ENCODE measurements at regions not wholly inside any gene's neighbourhood (a gene's known extent, or its start where the extent isn't known, plus 50 kb on each side); places are given as distances from the start of the nearest gene placed in this dataset.
A peak's percentile ranks its signal among the peaks of the same experiment; 100 is the strongest.

DNA sequence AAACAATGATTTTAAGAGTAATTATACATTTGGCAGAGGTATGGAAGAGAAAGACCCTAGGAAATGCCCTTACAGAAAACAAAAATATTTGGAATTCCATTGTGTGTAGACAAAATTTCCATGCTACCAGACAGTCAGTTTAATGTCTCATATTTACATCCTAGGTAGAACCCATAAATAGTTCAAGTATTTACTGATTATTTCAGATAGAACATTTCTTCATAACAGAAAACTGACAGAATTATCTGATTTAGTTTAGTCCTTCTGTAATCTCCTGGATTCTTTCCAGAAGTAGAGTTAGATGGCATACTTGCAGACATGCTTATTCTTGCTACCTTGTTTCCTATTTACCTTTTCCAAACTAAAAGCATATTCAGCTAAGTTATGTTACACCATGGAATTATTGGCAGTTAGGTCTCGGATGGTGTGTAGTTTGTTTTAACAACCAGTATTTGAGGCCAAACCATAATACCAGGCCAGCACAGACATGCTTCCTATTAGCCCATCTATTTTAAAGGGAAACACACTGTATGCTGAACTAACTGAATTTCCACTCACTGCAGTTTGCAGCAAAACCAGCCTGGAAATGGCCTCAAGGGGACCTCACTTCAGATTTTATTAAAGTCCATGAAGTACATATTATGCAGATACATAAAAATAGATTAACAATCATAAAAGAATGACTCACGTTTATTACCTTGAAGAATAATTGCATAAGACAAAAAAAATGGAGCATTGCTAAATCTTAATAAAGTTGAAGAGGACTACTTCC is 126.6 kb upstream of the LRIG3 start:
- TF ChIP-seq, protein P1, sequence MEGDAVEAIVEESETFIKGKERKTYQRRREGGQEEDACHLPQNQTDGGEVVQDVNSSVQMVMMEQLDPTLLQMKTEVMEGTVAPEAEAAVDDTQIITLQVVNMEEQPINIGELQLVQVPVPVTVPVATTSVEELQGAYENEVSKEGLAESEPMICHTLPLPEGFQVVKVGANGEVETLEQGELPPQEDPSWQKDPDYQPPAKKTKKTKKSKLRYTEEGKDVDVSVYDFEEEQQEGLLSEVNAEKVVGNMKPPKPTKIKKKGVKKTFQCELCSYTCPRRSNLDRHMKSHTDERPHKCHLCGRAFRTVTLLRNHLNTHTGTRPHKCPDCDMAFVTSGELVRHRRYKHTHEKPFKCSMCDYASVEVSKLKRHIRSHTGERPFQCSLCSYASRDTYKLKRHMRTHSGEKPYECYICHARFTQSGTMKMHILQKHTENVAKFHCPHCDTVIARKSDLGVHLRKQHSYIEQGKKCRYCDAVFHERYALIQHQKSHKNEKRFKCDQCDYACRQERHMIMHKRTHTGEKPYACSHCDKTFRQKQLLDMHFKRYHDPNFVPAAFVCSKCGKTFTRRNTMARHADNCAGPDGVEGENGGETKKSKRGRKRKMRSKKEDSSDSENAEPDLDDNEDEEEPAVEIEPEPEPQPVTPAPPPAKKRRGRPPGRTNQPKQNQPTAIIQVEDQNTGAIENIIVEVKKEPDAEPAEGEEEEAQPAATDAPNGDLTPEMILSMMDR (IDR thresholded peaks at IDR 0.05; ENCODE audit: low read depth, low read length), result no peak
- no peak for DNase-seq (ENCODE audit: extremely low read depth, low read depth)

DNA sequence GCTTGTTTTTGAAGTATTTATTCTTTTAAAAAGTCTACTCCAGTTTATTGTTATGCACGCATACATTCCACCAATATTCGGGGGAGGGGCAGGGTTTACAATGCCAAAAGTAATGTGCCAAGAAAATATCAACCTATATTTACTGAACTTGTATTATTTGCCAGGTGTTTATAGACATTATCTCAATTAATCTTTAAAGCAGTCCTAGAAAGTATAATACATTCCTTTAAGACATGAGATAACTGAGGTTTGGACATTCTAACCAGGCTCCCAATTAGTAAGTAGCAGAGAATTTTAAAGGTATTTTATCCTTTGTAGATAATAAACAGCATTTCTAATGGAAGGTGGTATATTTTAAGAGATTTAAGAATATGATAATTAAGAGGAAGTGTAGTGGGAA is 124.5 kb upstream of the LRIG3 start:
- TF ChIP-seq, protein P1 (IDR thresholded peaks at IDR 0.05; ENCODE audit: low read depth, low read length), result no peak

DNA sequence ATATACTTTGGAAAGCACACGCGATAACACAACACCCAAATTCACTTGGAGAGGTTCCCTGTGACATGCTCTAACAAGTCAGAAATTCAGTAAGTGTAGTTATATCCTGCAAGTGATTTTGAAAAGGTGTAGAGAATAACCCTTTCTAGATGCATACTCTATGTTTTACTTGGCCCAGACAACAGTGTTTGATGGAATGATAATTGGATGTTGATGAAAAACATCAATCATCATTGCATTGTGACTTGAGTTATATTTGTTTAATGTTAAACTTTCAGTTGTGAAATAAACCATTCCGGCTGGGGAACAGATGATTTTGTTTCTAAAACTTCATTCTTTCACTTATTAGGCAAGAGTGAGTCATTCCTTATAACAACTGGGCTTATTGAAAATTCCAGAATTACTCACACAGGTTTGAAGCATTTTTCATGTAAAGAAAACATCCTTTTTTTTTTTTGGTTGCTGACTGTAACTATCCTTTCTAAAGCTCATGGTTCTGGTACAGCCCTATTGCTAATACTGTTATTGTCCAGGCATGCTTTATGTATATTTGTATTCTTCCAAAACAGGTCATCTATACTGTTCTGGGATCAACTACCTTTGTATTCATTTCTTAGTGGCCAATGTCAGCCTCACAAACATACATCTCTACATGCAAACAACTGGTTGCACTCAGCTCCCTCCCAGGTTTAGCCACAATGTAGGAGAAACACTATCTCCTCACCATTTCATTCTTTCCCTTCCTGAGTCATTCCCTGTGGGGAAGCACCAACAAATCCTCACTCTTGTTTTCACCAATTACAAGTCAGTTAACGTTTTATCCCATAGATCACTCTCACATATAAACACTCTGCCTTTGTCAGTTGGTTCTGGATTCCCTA is 121.2 kb upstream of the LRIG3 start:
- peak; percentile 65 for DNase-seq (ENCODE audit: extremely low read depth, low read depth)

More for the DNA sequence above, 124.5 kb upstream of the LRIG3 start:
- DNase-seq (ENCODE audit: extremely low read depth, low read depth), result no peak

DNA sequence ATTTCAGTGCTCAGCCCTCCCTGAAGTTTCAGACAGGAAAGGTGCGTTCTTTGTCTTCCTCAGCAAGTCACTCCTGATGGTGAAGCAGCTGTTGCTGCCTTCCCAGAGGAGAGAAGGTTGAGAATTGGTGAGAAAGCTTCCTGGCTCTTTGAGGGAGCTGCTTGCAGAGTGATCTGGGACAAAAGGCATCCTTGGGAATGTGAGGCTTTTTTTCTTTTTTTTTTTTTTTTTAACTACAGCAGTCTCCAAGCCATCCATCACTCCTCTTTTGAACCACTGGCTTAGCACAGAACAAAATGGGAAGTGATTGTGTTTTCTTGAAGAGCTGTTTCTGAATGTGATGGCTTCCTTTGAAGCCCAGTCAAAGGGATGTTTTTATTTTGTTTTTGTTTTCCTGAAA is 120.4 kb upstream of the LRIG3 start:
- TF ChIP-seq, protein P1 (IDR thresholded peaks at IDR 0.05; ENCODE audit: low read depth, low read length), result no peak
- peak; percentile 49 for DNase-seq (ENCODE audit: extremely low read depth, low read depth)

More for the DNA sequence above, 121.2 kb upstream of the LRIG3 start:
- TF ChIP-seq, protein P1 (IDR thresholded peaks at IDR 0.05; ENCODE audit: low read depth, low read length), result no peak

DNA sequence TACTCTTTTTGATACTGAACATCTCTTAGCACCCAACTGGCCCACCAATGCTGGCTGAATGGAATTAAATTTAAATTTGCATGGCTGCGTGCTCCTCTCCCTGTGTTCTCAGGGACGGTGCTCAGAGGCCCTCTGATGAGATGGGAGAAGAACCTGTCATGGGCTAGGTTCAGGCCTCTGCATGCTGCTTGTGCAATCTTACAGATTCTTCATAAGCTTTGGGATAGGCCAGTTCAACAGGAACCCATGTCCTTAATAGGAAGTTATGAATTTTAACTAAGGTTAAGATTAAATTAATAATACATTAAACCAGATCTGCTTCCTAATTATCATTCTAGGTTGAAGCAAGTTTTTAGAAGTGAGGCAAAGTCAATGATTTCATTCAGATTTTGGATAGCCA is 119.7 kb upstream of the LRIG3 start:
- DNase-seq (ENCODE audit: extremely low read depth, low read depth), result no peak
- TF ChIP-seq, protein P1 (IDR thresholded peaks at IDR 0.05; ENCODE audit: low read depth, low read length), result no peak

DNA sequence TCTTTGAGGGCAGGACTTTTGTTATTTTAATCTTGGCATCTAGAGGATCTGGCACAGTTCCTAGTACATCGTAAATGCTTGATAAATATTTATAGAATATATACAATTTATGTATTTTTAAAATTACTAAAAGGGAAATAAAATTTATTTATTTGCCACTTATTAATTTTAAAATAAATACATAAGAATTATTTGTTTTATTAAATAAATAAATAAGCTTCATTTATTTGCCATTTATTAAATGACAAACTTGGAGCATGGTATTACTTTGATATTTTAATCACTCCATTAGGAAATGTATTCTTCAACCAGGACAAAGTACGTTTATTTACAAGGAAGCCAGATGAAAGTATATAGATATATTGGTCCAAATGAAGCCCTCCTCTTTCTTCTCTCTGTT is 118.7 kb upstream of the LRIG3 start:
- DNase-seq (ENCODE audit: extremely low read depth, low read depth), result no peak
- TF ChIP-seq, protein P1 (IDR thresholded peaks at IDR 0.05; ENCODE audit: low read depth, low read length), result no peak
